ENCODE measurements at regions not wholly inside any gene's neighbourhood (a gene's known extent, or its start where the extent isn't known, plus 50 kb on each side); places are given as distances from the start of the nearest gene placed in this dataset.
A peak's percentile ranks its signal among the peaks of the same experiment; 100 is the strongest.

- no peak for TF ChIP-seq PATZ1 (CRISPR knock-in tag; IDR thresholded peaks at IDR 0.05; ENCODE audit: borderline replicate concordance)
- no peak for TF ChIP-seq TOX (CRISPR knock-in tag; IDR thresholded peaks at IDR 0.05; ENCODE audit: borderline replicate concordance)
- TF ChIP-seq ZC3H10 (CRISPR knock-in tag; IDR thresholded peaks at IDR 0.05), result no peak
- no peak for TF ChIP-seq GLIS3 (CRISPR knock-in tag; IDR thresholded peaks at IDR 0.05)
- TF ChIP-seq ZFP3 (CRISPR knock-in tag; IDR thresholded peaks at IDR 0.05), result no peak
- TF ChIP-seq CREB5 (CRISPR knock-in tag; IDR thresholded peaks at IDR 0.05; ENCODE audit: low read depth), result no peak
- TF ChIP-seq TCF4 (CRISPR knock-in tag; IDR thresholded peaks at IDR 0.05; ENCODE audit: borderline replicate concordance), result no peak
- no peak for TF ChIP-seq ZNF565 (CRISPR knock-in tag; conservative IDR thresholded peaks at IDR 0.05; ENCODE audit: low read depth)
- no peak for TF ChIP-seq ZNF8 (CRISPR knock-in tag; IDR thresholded peaks at IDR 0.05)
- no peak for TF ChIP-seq PPARA (CRISPR knock-in tag; IDR thresholded peaks at IDR 0.05; ENCODE audit: borderline replicate concordance)
Observed at GRCh38 chr9:71253011-71253410, 131.6 kb upstream of the TRPM3 start (continued).

DNA sequence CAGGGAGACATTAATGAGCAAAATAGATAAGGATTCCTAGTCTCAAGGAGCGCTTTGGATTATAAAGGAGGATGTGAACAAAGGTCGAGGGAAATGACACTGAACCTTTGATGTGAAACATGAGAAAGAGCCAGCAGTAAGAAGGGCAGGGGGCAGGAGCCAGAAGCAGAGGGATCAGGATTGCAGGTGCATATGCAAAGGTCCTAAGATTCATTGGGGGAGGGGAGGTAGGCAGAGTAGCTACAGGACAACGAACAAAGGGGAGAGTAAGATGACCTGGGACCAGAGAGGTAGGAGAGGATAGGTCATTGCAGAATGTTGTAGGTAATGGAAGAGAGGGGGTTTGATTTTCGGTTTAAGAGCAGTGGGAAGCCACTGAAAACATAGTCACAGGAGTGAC is 129.2 kb upstream of the TRPM3 start:
- ATAC-seq, result no peak
- TF ChIP-seq OSR1 (CRISPR knock-in tag; IDR thresholded peaks at IDR 0.05) (no peak), TCF4 (CRISPR knock-in tag; IDR thresholded peaks at IDR 0.05; ENCODE audit: borderline replicate concordance) (no peak), ZNF565 (CRISPR knock-in tag; conservative IDR thresholded peaks at IDR 0.05; ENCODE audit: low read depth) (no peak), ZNF8 (CRISPR knock-in tag; IDR thresholded peaks at IDR 0.05) (no peak), POU6F1 (CRISPR knock-in tag; IDR thresholded peaks at IDR 0.05; ENCODE audit: borderline replicate concordance, low read depth) (no peak), CSRNP3 (CRISPR knock-in tag; IDR thresholded peaks at IDR 0.05) (no peak), ZNF70 (CRISPR knock-in tag; IDR thresholded peaks at IDR 0.05) (no peak), ARNTL (CRISPR knock-in tag; IDR thresholded peaks at IDR 0.05; ENCODE audit: borderline replicate concordance, low read depth) (no peak), ZC3H10 (CRISPR knock-in tag; IDR thresholded peaks at IDR 0.05) (no peak), ESRRG (CRISPR knock-in tag; IDR thresholded peaks at IDR 0.05) (no peak), ISL1 (CRISPR knock-in tag; IDR thresholded peaks at IDR 0.05) (no peak), PPARA (CRISPR knock-in tag; IDR thresholded peaks at IDR 0.05; ENCODE audit: borderline replicate concordance) (no peak), ZFP30 (CRISPR knock-in tag; IDR thresholded peaks at IDR 0.05) (no peak)
- TF ChIP-seq, protein P1, sequence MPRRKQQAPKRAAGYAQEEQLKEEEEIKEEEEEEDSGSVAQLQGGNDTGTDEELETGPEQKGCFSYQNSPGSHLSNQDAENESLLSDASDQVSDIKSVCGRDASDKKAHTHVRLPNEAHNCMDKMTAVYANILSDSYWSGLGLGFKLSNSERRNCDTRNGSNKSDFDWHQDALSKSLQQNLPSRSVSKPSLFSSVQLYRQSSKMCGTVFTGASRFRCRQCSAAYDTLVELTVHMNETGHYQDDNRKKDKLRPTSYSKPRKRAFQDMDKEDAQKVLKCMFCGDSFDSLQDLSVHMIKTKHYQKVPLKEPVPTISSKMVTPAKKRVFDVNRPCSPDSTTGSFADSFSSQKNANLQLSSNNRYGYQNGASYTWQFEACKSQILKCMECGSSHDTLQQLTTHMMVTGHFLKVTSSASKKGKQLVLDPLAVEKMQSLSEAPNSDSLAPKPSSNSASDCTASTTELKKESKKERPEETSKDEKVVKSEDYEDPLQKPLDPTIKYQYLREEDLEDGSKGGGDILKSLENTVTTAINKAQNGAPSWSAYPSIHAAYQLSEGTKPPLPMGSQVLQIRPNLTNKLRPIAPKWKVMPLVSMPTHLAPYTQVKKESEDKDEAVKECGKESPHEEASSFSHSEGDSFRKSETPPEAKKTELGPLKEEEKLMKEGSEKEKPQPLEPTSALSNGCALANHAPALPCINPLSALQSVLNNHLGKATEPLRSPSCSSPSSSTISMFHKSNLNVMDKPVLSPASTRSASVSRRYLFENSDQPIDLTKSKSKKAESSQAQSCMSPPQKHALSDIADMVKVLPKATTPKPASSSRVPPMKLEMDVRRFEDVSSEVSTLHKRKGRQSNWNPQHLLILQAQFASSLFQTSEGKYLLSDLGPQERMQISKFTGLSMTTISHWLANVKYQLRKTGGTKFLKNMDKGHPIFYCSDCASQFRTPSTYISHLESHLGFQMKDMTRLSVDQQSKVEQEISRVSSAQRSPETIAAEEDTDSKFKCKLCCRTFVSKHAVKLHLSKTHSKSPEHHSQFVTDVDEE (CRISPR knock-in tag; IDR thresholded peaks at IDR 0.05), result no peak

GRCh38 chr9:71249729-71250317 is 128.4 kb upstream of the TRPM3 start:
- ATAC-seq, result peak; percentile 96
- TF ChIP-seq CREB5 (CRISPR knock-in tag; IDR thresholded peaks at IDR 0.05; ENCODE audit: low read depth), result no peak
- TF ChIP-seq PATZ1 (CRISPR knock-in tag; IDR thresholded peaks at IDR 0.05; ENCODE audit: borderline replicate concordance), result no peak
- no peak for TF ChIP-seq ZC3H10 (CRISPR knock-in tag; IDR thresholded peaks at IDR 0.05)
- TF ChIP-seq, protein P1 (CRISPR knock-in tag; IDR thresholded peaks at IDR 0.05), result no peak
- TF ChIP-seq SNAI2 (CRISPR knock-in tag; IDR thresholded peaks at IDR 0.05), result no peak
- TF ChIP-seq ESRRG (CRISPR knock-in tag; IDR thresholded peaks at IDR 0.05), result no peak
- TF ChIP-seq RARB (CRISPR knock-in tag; IDR thresholded peaks at IDR 0.05), result no peak
- no peak for TF ChIP-seq OSR1 (CRISPR knock-in tag; IDR thresholded peaks at IDR 0.05)
- TF ChIP-seq PPARA (CRISPR knock-in tag; IDR thresholded peaks at IDR 0.05; ENCODE audit: borderline replicate concordance), result no peak
- TF ChIP-seq ISL1 (CRISPR knock-in tag; IDR thresholded peaks at IDR 0.05), result no peak
- TF ChIP-seq ZFP30 (CRISPR knock-in tag; IDR thresholded peaks at IDR 0.05), result no peak
